ENCODE measurements at regions not wholly inside any gene's neighbourhood (a gene's known extent, or its start where the extent isn't known, plus 50 kb on each side); places are given as distances from the start of the nearest gene placed in this dataset.

- Histone ChIP-seq H3K9me3 (no peaks in the 10 kb centered on the region), H3K27me3 (no peaks in the 10 kb centered on the region), H3K4me1 (no peaks in the 10 kb centered on the region), H3K27ac (no peak overlapping the region), H3K4me3 (no peak overlapping the region), H3K36me3 (no peaks in the 10 kb centered on the region)
- ATAC-seq (ENCODE audit: low FRiP score in 2 of 2) = no peak
- 64 to 69% methylated on average over 1 of the region's 1 CpG for WGBS, 2 donors
- DNase-seq = no peak
- no peak for TF ChIP-seq EP300 (IDR thresholded peaks at IDR 0.05)
- no peak for TF ChIP-seq POLR2AphosphoS5 (IDR thresholded peaks at IDR 0.05)
- TF ChIP-seq CTCF (IDR thresholded peaks at IDR 0.05) = no peak
- no peak for TF ChIP-seq POLR2A (IDR thresholded peaks at IDR 0.05)
Measured at GRCh38 chr3:190173426-190173825, 52.7 kb upstream of the P3H2 start.

GRCh38 chr3:190172751-190173150, 52.1 kb upstream of the P3H2 start:
- 85% methylated on average over 2 of the region's 2 CpGs for WGBS, 2 donors
- H3K36me3 ChIP-seq = no peaks in the 10 kb centered on the region
- ATAC-seq (ENCODE audit: low FRiP score in 2 of 2) = no peak
- no peaks in the 10 kb centered on the region for H3K4me1 ChIP-seq
- TF ChIP-seq CTCF (IDR thresholded peaks at IDR 0.05) (no peak), EP300 (IDR thresholded peaks at IDR 0.05) (no peak), POLR2A (IDR thresholded peaks at IDR 0.05) (no peak), POLR2AphosphoS5 (IDR thresholded peaks at IDR 0.05) (no peak)
- no peak for DNase-seq
- H3K27me3 ChIP-seq = no peaks in the 10 kb centered on the region
- no peak overlapping the region for H3K27ac ChIP-seq
- no peak overlapping the region for H3K4me3 ChIP-seq
- no peaks in the 10 kb centered on the region for H3K9me3 ChIP-seq

Data from upper lobe of left lung (tissue), 6 donors.